LNCaP clone FGC (cell line): ENCODE measurements at regions not wholly inside any gene's neighbourhood (a gene's known extent, or its start where the extent isn't known, plus 50 kb on each side); places are given as distances from the start of the nearest gene placed in this dataset.

ENCODE experiments used
- DNase-seq: peaks from one replicate; pipeline ENCODE4 v3.0.0-alpha.2; 2011; ENCODE audit warnings: low read depth
- H3K4me3 ChIP-seq: 2 replicates; pipeline ENCODE4 v1.5.1; 2011; ENCODE audit warnings: mild to moderate bottlenecking, low read depth, low read length, control low read depth
- CTCF ChIP-seq: IDR thresholded peaks from 2 replicates; pipeline ENCODE4 v1.5.1; 2012; ENCODE audit warnings: mild to moderate bottlenecking; ENCODE audit not compliant: control insufficient read depth, insufficient read depth; ENCODE audit errors: extremely low read depth

- H3K4me3 ChIP-seq: no peak overlapping the region
- no peak for TF ChIP-seq CTCF
- no peak for DNase-seq
Observed at GRCh38 chr2:11012131-11012693, 100.5 kb downstream of the KCNF1 start.

DNA sequence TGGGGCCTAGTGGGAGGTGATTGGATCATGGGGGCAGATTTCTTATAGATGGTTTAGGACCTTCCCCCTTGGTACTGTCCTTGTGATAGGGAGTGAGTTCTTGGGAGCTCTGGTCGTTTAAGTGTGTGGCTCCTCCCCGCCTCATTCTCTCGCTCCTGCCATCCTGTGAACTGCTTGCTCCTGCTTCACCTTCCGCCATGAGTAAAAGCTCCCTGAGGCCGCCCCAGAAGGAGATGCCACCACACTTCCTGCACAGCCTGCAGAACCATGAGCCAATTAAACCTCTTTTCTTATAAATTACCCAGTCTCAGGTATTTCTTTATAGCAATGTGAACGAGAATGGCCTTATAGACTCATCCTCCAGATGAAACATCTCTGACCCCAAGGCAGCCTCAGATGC is 101.5 kb downstream of the KCNF1 start:
- H3K4me3 ChIP-seq: no peak overlapping the region
- DNase-seq: no peak

GRCh38 chr2:11014026-11014425 is 102.3 kb downstream of the KCNF1 start:
- H3K4me3 ChIP-seq: no peak overlapping the region
- TF ChIP-seq CTCF: no peak
- no peak for DNase-seq

More for the DNA sequence above, 101.5 kb downstream of the KCNF1 start:
- TF ChIP-seq CTCF: no peak

DNA sequence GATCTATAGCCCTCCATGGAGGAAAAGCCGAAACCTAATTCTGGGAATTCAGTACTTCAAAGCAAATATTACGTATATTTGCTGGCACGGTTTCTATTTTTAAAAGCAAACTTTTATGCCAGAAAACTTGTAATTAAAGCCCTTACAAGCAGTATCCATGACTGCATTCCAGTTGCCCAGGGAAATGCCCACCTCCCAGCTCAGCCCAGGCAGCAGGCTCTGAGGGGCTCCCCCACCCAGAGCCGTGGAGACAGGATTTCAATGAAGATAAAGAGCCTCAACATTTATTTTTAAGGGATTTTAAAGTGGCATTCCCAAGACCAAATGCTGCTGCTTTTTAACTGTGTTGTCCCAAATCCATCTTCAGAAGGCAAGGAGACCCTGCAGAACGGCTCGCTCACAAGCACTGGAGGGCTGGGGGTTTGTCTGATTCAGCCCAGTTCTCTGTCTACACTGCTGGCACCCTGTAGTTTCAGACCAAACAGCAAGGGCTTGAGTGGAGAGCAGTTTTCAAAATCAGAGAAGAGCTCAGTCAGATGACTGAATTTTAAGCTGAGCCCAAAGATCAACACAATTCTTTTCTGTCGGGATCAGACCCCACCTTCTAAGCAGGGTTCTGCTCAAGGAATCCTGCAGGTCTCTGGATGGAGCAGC is 105.1 kb downstream of the KCNF1 start:
- no peak for DNase-seq
- no peak overlapping the region for H3K4me3 ChIP-seq
- no peak for TF ChIP-seq CTCF

- no peak overlapping the region for H3K4me3 ChIP-seq
- no peak for TF ChIP-seq CTCF
- DNase-seq: no peak
Observed at GRCh38 chr2:11017921-11018320, 106.2 kb downstream of the KCNF1 start.

GRCh38 chr2:11018651-11019185 is 107.0 kb downstream of the KCNF1 start:
- TF ChIP-seq CTCF: no peak
- no peak for DNase-seq
- H3K4me3 ChIP-seq: no peak overlapping the region
